H9 (cell line): ENCODE measurements at regions not wholly inside any gene's neighbourhood (a gene's known extent, or its start where the extent isn't known, plus 50 kb on each side); places are given as distances from the start of the nearest gene placed in this dataset.

Experiments used
- DNase-seq: peaks from one replicate; pipeline ENCODE4 v3.0.0-alpha.2; 2017
- H2AFZ ChIP-seq: one replicate; pipeline ENCODE4 v1.6.1; 2013; ENCODE audit warnings: mild to moderate bottlenecking, low read length, control low read depth, moderate library complexity
- H2AK5ac ChIP-seq: 2 replicates; pipeline ENCODE4 v1.6.1; 2013; ENCODE audit warnings: low read length, control low read depth, mixed read lengths; ENCODE audit not compliant: insufficient read length
- H2BK120ac ChIP-seq: one replicate; pipeline ENCODE4 v1.6.1; 2013; ENCODE audit warnings: low read depth, mild to moderate bottlenecking, low read length, control low read depth, inconsistent platforms; ENCODE audit not compliant: poor library complexity, severe bottlenecking
- H2BK12ac ChIP-seq: 2 replicates; pipeline ENCODE4 v1.6.1; 2013; ENCODE audit warnings: low read length, control low read depth, mixed read lengths, low read depth; ENCODE audit not compliant: insufficient read length
- H2BK15ac ChIP-seq: 2 replicates; pipeline ENCODE4 v1.6.1; 2013; ENCODE audit warnings: low read depth, low read length, control low read depth
- H2BK20ac ChIP-seq: one replicate; pipeline ENCODE4 v1.6.1; 2013; ENCODE audit warnings: low read depth, mild to moderate bottlenecking, low read length, control low read depth, inconsistent platforms; ENCODE audit not compliant: poor library complexity, severe bottlenecking
- H2BK5ac ChIP-seq: 2 replicates; pipeline ENCODE4 v1.6.1; 2013; ENCODE audit warnings: low read length, control low read depth, mixed read lengths; ENCODE audit not compliant: insufficient read length
- H3K14ac ChIP-seq: 2 replicates; pipeline ENCODE4 v1.6.1; 2013; ENCODE audit warnings: low read length, control low read depth; ENCODE audit not compliant: insufficient read depth
- H3K18ac ChIP-seq: 2 replicates; pipeline ENCODE4 v1.6.1; 2013; ENCODE audit warnings: low read depth, mild to moderate bottlenecking, mixed read lengths, low read length, control low read depth; ENCODE audit not compliant: insufficient read length
- H3K23ac ChIP-seq: 2 replicates; pipeline ENCODE4 v1.6.1; 2013; ENCODE audit warnings: low read length, control low read depth, mixed read lengths, low read depth; ENCODE audit not compliant: insufficient read length
- H3K23me2 ChIP-seq: 2 replicates; pipeline ENCODE4 v1.6.1; 2013; ENCODE audit warnings: low read depth, mild to moderate bottlenecking, mixed read lengths, low read length, control low read depth; ENCODE audit not compliant: insufficient read length, poor library complexity, severe bottlenecking
- H3K27ac ChIP-seq: 2 replicates; pipeline ENCODE4 v1.5.1; 2013; ENCODE audit warnings: low read length, control low read depth, mixed read lengths, low read depth; ENCODE audit not compliant: insufficient read length
- H3K27me3 ChIP-seq: 2 replicates; pipeline ENCODE4 v1.6.1; 2013; ENCODE audit warnings: low read length, control low read depth, inconsistent platforms; ENCODE audit not compliant: insufficient read depth
- H3K4ac ChIP-seq: 2 replicates; pipeline ENCODE4 v1.6.1; 2013; ENCODE audit warnings: low read depth, mild to moderate bottlenecking, control low read depth, inconsistent platforms, low read length, moderate library complexity
- H3K4me1 ChIP-seq: 2 replicates; pipeline ENCODE4 v1.6.1; 2013; ENCODE audit warnings: low read length, control low read depth, inconsistent platforms; ENCODE audit not compliant: insufficient read depth
- H3K4me2 ChIP-seq: 2 replicates; pipeline ENCODE4 v1.6.1; 2013; ENCODE audit warnings: low read length, control low read depth, mixed read lengths; ENCODE audit not compliant: insufficient read length, insufficient read depth
- H3K56ac ChIP-seq: 2 replicates; pipeline ENCODE4 v1.6.1; 2013; ENCODE audit warnings: low read depth, mild to moderate bottlenecking, mixed read lengths, low read length, control low read depth; ENCODE audit not compliant: insufficient read length
- H3K79me1 ChIP-seq: 2 replicates; pipeline ENCODE4 v1.6.1; 2013; ENCODE audit warnings: low read depth, mild to moderate bottlenecking, moderate library complexity, low read length, control low read depth, inconsistent platforms; ENCODE audit not compliant: insufficient read depth, poor library complexity, severe bottlenecking
- H3K79me2 ChIP-seq: 2 replicates; pipeline ENCODE4 v1.6.1; 2013; ENCODE audit warnings: low read length, control low read depth, inconsistent platforms; ENCODE audit not compliant: insufficient read depth
- H3K9ac ChIP-seq: 2 replicates; pipeline ENCODE4 v1.6.1; 2013; ENCODE audit warnings: low read length, control low read depth, mixed read lengths; ENCODE audit not compliant: insufficient read length; ENCODE audit errors: extremely low read depth
- H3K9me3 ChIP-seq: one replicate; pipeline ENCODE4 v1.6.1; 2013; ENCODE audit warnings: low read depth, low read length, inconsistent platforms; ENCODE audit not compliant: control insufficient read depth
- H3T11ph ChIP-seq: one replicate; pipeline ENCODE4 v1.6.1; 2013; ENCODE audit warnings: mild to moderate bottlenecking, low read length, control low read depth, inconsistent platforms
- H4K20me1 ChIP-seq: one replicate; pipeline ENCODE4 v1.6.1; 2013; ENCODE audit not compliant: control insufficient read depth, insufficient read length, insufficient read depth
- H4K5ac ChIP-seq: 2 replicates; pipeline ENCODE4 v1.6.1; 2013; ENCODE audit warnings: low read depth, mild to moderate bottlenecking, mixed read lengths, low read length, control low read depth; ENCODE audit not compliant: insufficient read length
- H4K8ac ChIP-seq: replicated peaks from 2 replicates; pipeline ENCODE4 v1.6.1; 2013; ENCODE audit warnings: low read length, control low read depth, mixed read lengths, low read depth; ENCODE audit not compliant: insufficient read length
- H4K91ac ChIP-seq: 2 replicates; pipeline ENCODE4 v1.6.1; 2013; ENCODE audit warnings: low read depth, mild to moderate bottlenecking, moderate library complexity, mixed read lengths, low read length, control low read depth; ENCODE audit not compliant: insufficient read length
- H3K27ac Mint-ChIP-seq, 3 experiments: 2 replicates in 2 of 3; 3 replicates in 1 of 3; pipeline ENCODE4 v1.8.0; 2020 to 2021; ENCODE audit warnings: mixed read lengths in 3 of 3, mild to moderate bottlenecking in 1 of 3, moderate library complexity in 1 of 3
- H3K27me3 Mint-ChIP-seq: 2 replicates; pipeline ENCODE4 v1.8.0; 2021; ENCODE audit warnings: low read depth, mild to moderate bottlenecking, moderate library complexity, mixed read lengths
- H3K36me3 Mint-ChIP-seq, 3 experiments: 2 replicates in 2 of 3; 3 replicates in 1 of 3; pipeline ENCODE4 v1.8.0; 2020 to 2021; ENCODE audit warnings: low read depth in 3 of 3, mixed read lengths in 3 of 3; ENCODE audit not compliant: insufficient read depth in 1 of 3
- H3K4me1 Mint-ChIP-seq, 2 experiments: 2 replicates each; pipeline ENCODE4 v1.8.0; 2020; ENCODE audit warnings: mixed read lengths in 2 of 2
- H3K4me3 Mint-ChIP-seq, 2 experiments: 2 replicates in 1 of 2; 3 replicates in 1 of 2; pipeline ENCODE4 v1.8.0; 2020 to 2021; ENCODE audit warnings: mild to moderate bottlenecking in 2 of 2, mixed read lengths in 2 of 2, moderate library complexity in 1 of 2
- H3K9me3 Mint-ChIP-seq, 2 experiments: 2 replicates in 1 of 2; 3 replicates in 1 of 2; pipeline ENCODE4 v1.8.0; 2020; ENCODE audit warnings: mild to moderate bottlenecking in 2 of 2, mixed read lengths in 2 of 2, moderate library complexity in 1 of 2
- CTCF ChIP-seq: fragments of 200-600 bp; sonication (generic); conservative IDR thresholded peaks from 3 replicates; pipeline ENCODE4 v1.8.0; 2021; ENCODE audit warnings: antibody characterized with exemption, mild to moderate bottlenecking
- WGBS: extraction: QIAGEN DNeasy Blood & Tissue Kit; methylation state at CpG from one replicate; pipeline ENCODE4 v1.1.7; 2013; ENCODE audit warnings: missing lambda C conversion rate, low lambda C conversion rate, mixed read lengths; ENCODE audit not compliant: insufficient read length; ENCODE audit errors: extremely low coverage; 5-methylcytosine and 5-hydroxymethylcytosine counted together

- Histone ChIP-seq H3T11ph (no peak overlapping the region), H3K56ac (no peak overlapping the region), H2BK12ac (no peak overlapping the region), H3K18ac (no peak overlapping the region), H3K4me2 (no peak overlapping the region), H3K79me1 (no peaks in the 10 kb centered on the region), H2AFZ (no peak overlapping the region), H4K8ac (no peak overlapping the region), H3K4me1 (no peaks in the 10 kb centered on the region), H3K27ac (no peak overlapping the region), H3K9me3 (no peaks in the 10 kb centered on the region), H3K23ac (no peak overlapping the region), H3K14ac (no peak overlapping the region), H2AK5ac (no peak overlapping the region), H3K9ac (no peak overlapping the region), H3K23me2 (no peaks in the 10 kb centered on the region), H4K20me1 (no peaks in the 10 kb centered on the region), H2BK120ac (no peak overlapping the region), H3K79me2 (no peaks in the 10 kb centered on the region), H3K27me3 (no peaks in the 10 kb centered on the region), H4K91ac (no peak overlapping the region), H3K4ac (no peak overlapping the region), H2BK15ac (no peak overlapping the region), H2BK5ac (no peak overlapping the region), H4K5ac (no peak overlapping the region), H2BK20ac (no peak overlapping the region)
- Mint-ChIP-seq H3K27me3 (peaks cover 4% of the 10 kb centered on the region), H3K36me3 (no peaks in the 10 kb centered on the region), H3K4me1 (peaks cover 0 to 7% of the 10 kb centered on the region in 2 experiments; a peak in 3 of 4 replicates), H3K9me3 (no peaks in the 10 kb centered on the region; a peak in 1 of 5 replicates), H3K4me3 (no peak overlapping the region), H3K27ac (no peak overlapping the region; a peak in 1 of 7 replicates)
- WGBS, result no CpG with 5 or more reads among the region's 4 CpGs
- no peak for DNase-seq
- no peak for TF ChIP-seq CTCF
These were observed 619.8 kb upstream of the TBX3 start for GRCh38 chr12:115303723-115304309.
